HG02981 (cell line): ENCODE measurements at regions not wholly inside any gene's neighbourhood (a gene's known extent, or its start where the extent isn't known, plus 50 kb on each side); places are given as distances from the start of the nearest gene placed in this dataset.
A peak's percentile ranks its signal among the peaks of the same experiment; 100 is the strongest.

Experiments
- ATAC-seq: cut with Tn5 transposase; IDR thresholded peaks from one replicate; pipeline ENCODE4 v1.9.1; 2021; ENCODE audit warnings: mild to moderate bottlenecking, moderate library complexity; ENCODE audit not compliant: unreplicated experiment

GRCh38 chr1:70874818-70875217, 172.8 kb downstream of the PTGER3 start:
- no peak for ATAC-seq

GRCh38 chr1:70877343-70877742, 170.3 kb downstream of the PTGER3 start:
- ATAC-seq, result no peak

GRCh38 chr1:70887936-70888335, 159.7 kb downstream of the PTGER3 start:
- no peak for ATAC-seq

GRCh38 chr1:70888722-70889121, 158.9 kb downstream of the PTGER3 start:
- no peak for ATAC-seq

GRCh38 chr1:70890408-70890807, 157.2 kb downstream of the PTGER3 start:
- ATAC-seq, result no peak

GRCh38 chr1:70891051-70891843, 156.4 kb downstream of the PTGER3 start:
- ATAC-seq, result no peak

- no peak for ATAC-seq
Observed at GRCh38 chr1:70892140-70892539, 155.5 kb downstream of the PTGER3 start.

GRCh38 chr1:70892930-70893329, 154.7 kb downstream of the PTGER3 start:
- ATAC-seq, result no peak

GRCh38 chr1:70893381-70893780, 154.2 kb downstream of the PTGER3 start:
- no peak for ATAC-seq

- no peak for ATAC-seq
Observed at GRCh38 chr1:70895531-70895930, 152.1 kb downstream of the PTGER3 start.

- no peak for ATAC-seq
Observed at GRCh38 chr1:70896224-70896623, 151.4 kb downstream of the PTGER3 start.

GRCh38 chr1:70897273-70897672, 150.3 kb downstream of the PTGER3 start:
- ATAC-seq, result no peak

GRCh38 chr1:70899735-70900134, 147.9 kb downstream of the PTGER3 start:
- no peak for ATAC-seq

- no peak for ATAC-seq
Observed at GRCh38 chr1:70902211-70902610, 145.4 kb downstream of the PTGER3 start.

GRCh38 chr1:70906800-70907199, 140.8 kb downstream of the PTGER3 start:
- no peak for ATAC-seq

- no peak for ATAC-seq
Observed at GRCh38 chr1:70907563-70908310, 139.9 kb downstream of the PTGER3 start.

GRCh38 chr1:70909262-70909822, 138.3 kb downstream of the PTGER3 start:
- no peak for ATAC-seq

- peak; percentile 73 for ATAC-seq
Observed at GRCh38 chr1:70910013-70910412, 137.6 kb downstream of the PTGER3 start.

- no peak for ATAC-seq
Observed at GRCh38 chr1:70911861-70912260, 135.8 kb downstream of the PTGER3 start.

- no peak for ATAC-seq
Observed at GRCh38 chr1:70914224-70914623, 133.4 kb downstream of the PTGER3 start.

- no peak for ATAC-seq
Observed at GRCh38 chr1:70915258-70916033, 132.2 kb downstream of the PTGER3 start.
